ENCODE measurements at regions not wholly inside any gene's neighbourhood (a gene's known extent, or its start where the extent isn't known, plus 50 kb on each side); places are given as distances from the start of the nearest gene placed in this dataset.
A peak's percentile ranks its signal among the peaks of the same experiment; 100 is the strongest.

DNA sequence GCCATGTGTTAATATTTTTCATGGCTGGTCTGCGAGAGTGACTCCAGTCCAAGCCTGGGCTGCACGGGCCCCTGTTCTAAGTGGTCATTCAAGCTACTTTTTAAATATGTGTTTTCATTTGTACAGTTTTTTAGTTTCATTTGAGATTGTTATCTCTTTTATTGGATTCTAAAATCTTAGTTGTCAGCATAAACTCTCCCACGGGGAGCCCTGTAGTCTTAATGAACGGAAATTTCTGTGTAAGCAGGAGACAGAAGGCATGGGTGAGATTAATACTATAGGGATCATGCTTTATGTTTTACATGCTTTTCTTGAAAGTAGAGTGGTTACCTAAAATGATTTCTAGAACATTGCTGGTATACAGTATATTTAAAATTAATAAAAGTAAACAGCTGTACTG is 373.1 kb upstream of the SLCO3A1 start:
- no peaks in the 10 kb centered on the region for H3K36me3 Mint-ChIP-seq
- peaks cover 74% of the 10 kb centered on the region for H3K4me1 Mint-ChIP-seq
- H3K27ac Mint-ChIP-seq: no peak overlapping the region
- no peaks in the 10 kb centered on the region for H3K9me3 Mint-ChIP-seq
- H3K4me3 Mint-ChIP-seq: no peak overlapping the region
- H3K27me3 Mint-ChIP-seq: no peaks in the 10 kb centered on the region

GRCh38 chr15:91482799-91483198 is 370.7 kb upstream of the SLCO3A1 start:
- H3K9me3 Mint-ChIP-seq: no peaks in the 10 kb centered on the region
- peak overlapping the region; percentile 16 for H3K4me3 Mint-ChIP-seq
- H3K27ac Mint-ChIP-seq: peak overlapping the region; percentile 72
- no peaks in the 10 kb centered on the region for H3K27me3 Mint-ChIP-seq
- peaks cover 77% of the 10 kb centered on the region for H3K4me1 Mint-ChIP-seq
- H3K36me3 Mint-ChIP-seq: peaks cover 3% of the 10 kb centered on the region

- Mint-ChIP-seq H3K27ac (no peak overlapping the region), H3K9me3 (peaks cover 1% of the 10 kb centered on the region), H3K4me1 (peaks cover 67% of the 10 kb centered on the region), H3K4me3 (no peak overlapping the region), H3K36me3 (peaks cover 3% of the 10 kb centered on the region), H3K27me3 (no peaks in the 10 kb centered on the region)
Measured at GRCh38 chr15:91484141-91484540, 369.4 kb upstream of the SLCO3A1 start.

GRCh38 chr15:91488452-91488851 is 365.1 kb upstream of the SLCO3A1 start:
- H3K4me1 Mint-ChIP-seq: peaks cover 27% of the 10 kb centered on the region
- no peaks in the 10 kb centered on the region for H3K27me3 Mint-ChIP-seq
- no peak overlapping the region for H3K27ac Mint-ChIP-seq
- H3K4me3 Mint-ChIP-seq: no peak overlapping the region
- H3K36me3 Mint-ChIP-seq: peaks cover 3% of the 10 kb centered on the region
- H3K9me3 Mint-ChIP-seq: peaks cover 5% of the 10 kb centered on the region

DNA sequence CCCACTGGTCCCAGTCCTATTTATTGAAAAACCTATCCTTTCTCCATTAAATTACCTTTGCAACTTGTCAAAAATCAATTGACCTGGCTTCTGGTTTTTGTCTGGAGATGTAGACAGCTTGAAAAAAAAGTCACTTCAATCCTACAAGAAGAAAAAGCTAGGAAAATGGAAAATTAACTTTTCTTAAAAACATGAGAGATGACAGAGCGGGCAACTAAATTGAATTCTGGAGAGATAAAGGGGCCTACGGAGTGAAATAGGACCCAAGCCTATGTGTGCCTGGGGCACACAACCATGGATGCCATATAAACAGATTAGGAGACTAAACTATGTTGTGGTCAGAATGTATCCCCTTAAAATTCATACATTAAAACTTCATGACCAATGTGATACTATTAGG is 363.3 kb upstream of the SLCO3A1 start:
- Mint-ChIP-seq H3K9me3 (peaks cover 5% of the 10 kb centered on the region), H3K4me3 (no peak overlapping the region), H3K27ac (no peak overlapping the region), H3K27me3 (no peaks in the 10 kb centered on the region), H3K4me1 (peaks cover 9% of the 10 kb centered on the region), H3K36me3 (peaks cover 3% of the 10 kb centered on the region)

DNA sequence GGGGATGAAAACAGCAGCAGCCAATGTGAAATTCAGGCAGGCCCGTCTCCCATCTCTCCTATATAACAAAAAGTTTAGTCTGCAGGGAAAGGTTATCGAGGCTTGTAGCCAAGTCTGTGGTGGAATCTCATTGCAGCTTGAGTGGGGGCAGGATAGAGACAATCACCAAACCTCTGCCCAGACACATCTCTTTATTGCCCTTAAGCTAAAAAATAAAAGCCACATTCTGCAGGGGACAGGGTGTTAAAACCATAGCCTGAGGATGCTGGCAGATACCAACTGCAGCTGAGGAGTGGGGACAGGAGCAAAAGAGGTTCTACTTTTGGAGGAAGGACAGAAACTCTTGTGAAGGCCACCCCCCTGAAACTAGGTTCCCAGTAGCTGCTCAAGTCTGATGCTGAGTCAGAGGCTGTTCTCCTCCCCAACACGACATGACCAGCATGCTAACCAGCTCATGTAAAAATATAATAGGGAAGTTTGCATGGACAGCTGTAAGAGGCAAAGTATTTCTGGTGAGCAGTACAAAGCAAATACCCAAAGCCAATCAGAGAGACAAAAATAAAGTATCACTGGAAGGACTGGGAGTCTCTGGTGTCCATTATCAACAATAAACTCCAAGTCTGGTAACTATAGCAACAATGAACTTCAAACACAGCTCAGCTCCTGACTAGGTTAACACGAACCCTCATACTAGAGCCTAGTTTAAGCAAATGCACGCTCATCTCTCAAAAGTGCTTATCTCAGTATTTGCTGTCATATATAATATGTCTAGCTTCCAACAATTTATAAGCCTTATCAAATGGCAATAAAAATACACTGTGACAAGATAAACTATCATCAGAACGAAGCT is 362.2 kb upstream of the SLCO3A1 start:
- Mint-ChIP-seq H3K4me3 (no peak overlapping the region), H3K36me3 (peaks cover 3% of the 10 kb centered on the region), H3K4me1 (no peaks in the 10 kb centered on the region), H3K27me3 (no peaks in the 10 kb centered on the region), H3K27ac (no peak overlapping the region), H3K9me3 (peaks cover 5% of the 10 kb centered on the region)

- Mint-ChIP-seq H3K27me3 (no peaks in the 10 kb centered on the region), H3K36me3 (no peaks in the 10 kb centered on the region), H3K9me3 (no peaks in the 10 kb centered on the region), H3K27ac (no peak overlapping the region), H3K4me1 (peaks cover 7% of the 10 kb centered on the region), H3K4me3 (no peak overlapping the region)
Measured at GRCh38 chr15:91496754-91497691, 356.5 kb upstream of the SLCO3A1 start.

DNA sequence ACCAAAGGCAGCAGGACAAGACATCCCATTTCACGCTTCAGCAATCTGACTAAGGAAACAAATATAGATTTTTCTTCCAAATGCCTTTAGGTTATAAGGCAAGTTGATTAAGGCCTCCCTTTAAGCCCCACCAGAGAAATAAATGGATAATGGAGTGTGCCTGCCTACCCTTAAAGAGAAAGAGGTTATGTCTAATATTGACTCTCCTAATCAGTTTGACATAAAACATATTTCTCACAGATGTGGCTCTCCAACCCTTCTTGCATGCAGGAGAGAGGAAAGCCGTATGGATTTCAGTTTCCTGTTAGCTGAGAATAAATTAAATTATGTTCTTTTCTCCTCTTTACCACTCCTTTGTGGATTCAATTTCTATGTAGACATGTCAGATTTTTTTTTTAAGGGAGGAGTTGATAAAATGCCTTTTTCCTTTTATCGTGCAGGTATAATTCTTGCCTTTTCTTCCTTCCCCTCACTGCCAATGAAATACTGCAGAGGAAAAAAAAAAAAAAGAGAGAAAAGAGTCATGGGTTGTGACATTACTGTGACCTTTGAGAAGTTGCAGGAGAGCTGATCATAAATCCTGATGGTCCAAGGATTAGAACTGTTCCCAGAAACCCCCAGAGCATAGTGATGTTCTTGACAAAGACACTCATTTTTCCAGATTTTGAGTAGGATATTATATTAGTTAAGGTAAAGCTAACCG is 355.3 kb upstream of the SLCO3A1 start:
- no peaks in the 10 kb centered on the region for H3K36me3 Mint-ChIP-seq
- H3K4me3 Mint-ChIP-seq: no peak overlapping the region
- peaks cover 7% of the 10 kb centered on the region for H3K4me1 Mint-ChIP-seq
- H3K9me3 Mint-ChIP-seq: no peaks in the 10 kb centered on the region
- no peaks in the 10 kb centered on the region for H3K27me3 Mint-ChIP-seq
- no peak overlapping the region for H3K27ac Mint-ChIP-seq

GRCh38 chr15:91498749-91499062 is 354.8 kb upstream of the SLCO3A1 start:
- H3K4me1 Mint-ChIP-seq: peaks cover 7% of the 10 kb centered on the region
- no peaks in the 10 kb centered on the region for H3K36me3 Mint-ChIP-seq
- no peaks in the 10 kb centered on the region for H3K9me3 Mint-ChIP-seq
- no peaks in the 10 kb centered on the region for H3K27me3 Mint-ChIP-seq
- H3K27ac Mint-ChIP-seq: no peak overlapping the region
- no peak overlapping the region for H3K4me3 Mint-ChIP-seq

- no peaks in the 10 kb centered on the region for H3K27me3 Mint-ChIP-seq
- H3K36me3 Mint-ChIP-seq: no peaks in the 10 kb centered on the region
- H3K9me3 Mint-ChIP-seq: no peaks in the 10 kb centered on the region
- H3K4me3 Mint-ChIP-seq: no peak overlapping the region
- no peak overlapping the region for H3K27ac Mint-ChIP-seq
- H3K4me1 Mint-ChIP-seq: peaks cover 7% of the 10 kb centered on the region
Measured at GRCh38 chr15:91499774-91500383, 353.6 kb upstream of the SLCO3A1 start.

GRCh38 chr15:91508633-91509032 is 344.9 kb upstream of the SLCO3A1 start:
- no peaks in the 10 kb centered on the region for H3K9me3 Mint-ChIP-seq
- H3K4me1 Mint-ChIP-seq: peaks cover 11% of the 10 kb centered on the region
- no peak overlapping the region for H3K27ac Mint-ChIP-seq
- no peaks in the 10 kb centered on the region for H3K27me3 Mint-ChIP-seq
- H3K4me3 Mint-ChIP-seq: no peak overlapping the region
- H3K36me3 Mint-ChIP-seq: no peaks in the 10 kb centered on the region

DNA sequence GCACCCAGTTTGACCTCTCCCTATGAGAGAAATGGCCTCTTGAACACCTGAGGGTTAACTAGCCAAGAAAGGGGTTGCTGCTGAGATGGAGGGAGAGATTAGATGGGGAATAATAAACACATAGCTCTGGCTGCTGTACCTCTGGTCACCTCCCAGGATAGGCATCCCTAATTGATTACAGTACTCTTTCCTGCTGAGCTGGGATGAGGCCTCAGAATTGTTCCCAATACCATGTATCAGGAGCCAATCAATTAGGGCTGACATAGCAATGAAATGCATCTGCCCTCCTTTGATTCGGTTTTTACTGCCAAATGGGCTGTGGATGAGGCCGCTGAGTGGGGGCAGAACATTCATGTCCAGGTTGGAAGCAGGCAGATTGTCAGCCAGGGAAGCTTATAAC is 339.4 kb upstream of the SLCO3A1 start:
- H3K9me3 Mint-ChIP-seq: no peaks in the 10 kb centered on the region
- peaks cover 7% of the 10 kb centered on the region for H3K4me1 Mint-ChIP-seq
- no peak overlapping the region for H3K4me3 Mint-ChIP-seq
- no peaks in the 10 kb centered on the region for H3K27me3 Mint-ChIP-seq
- H3K27ac Mint-ChIP-seq: no peak overlapping the region
- H3K36me3 Mint-ChIP-seq: no peaks in the 10 kb centered on the region

DNA sequence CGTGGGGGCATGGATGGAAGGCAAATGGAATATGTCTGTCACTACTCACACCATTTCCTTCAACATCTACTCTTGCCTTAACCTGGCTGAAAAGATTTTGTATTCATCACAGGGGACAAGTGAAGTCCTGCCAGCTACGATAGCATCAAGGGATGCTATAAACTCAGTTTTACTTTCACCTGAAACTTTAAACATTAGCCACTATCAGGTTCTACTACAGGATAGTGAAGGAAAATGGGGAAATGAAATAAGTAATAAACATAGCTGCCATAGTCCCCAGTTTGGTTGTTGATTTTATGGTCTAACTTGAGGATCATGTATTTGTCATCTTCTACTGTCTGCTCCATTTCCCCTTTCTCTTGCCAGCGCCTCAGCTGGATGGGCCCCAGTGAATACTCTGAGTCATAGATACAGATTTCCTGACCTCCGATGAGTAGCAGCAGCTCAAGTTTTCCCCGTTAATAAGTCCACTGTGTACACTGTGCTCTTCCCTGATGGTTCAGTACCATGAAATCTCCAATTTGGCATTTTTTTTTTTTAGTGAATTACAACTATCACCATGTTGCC is 338.2 kb upstream of the SLCO3A1 start:
- H3K36me3 Mint-ChIP-seq: no peaks in the 10 kb centered on the region
- H3K27ac Mint-ChIP-seq: no peak overlapping the region
- H3K9me3 Mint-ChIP-seq: no peaks in the 10 kb centered on the region
- no peak overlapping the region for H3K4me3 Mint-ChIP-seq
- H3K4me1 Mint-ChIP-seq: peaks cover 7% of the 10 kb centered on the region
- no peaks in the 10 kb centered on the region for H3K27me3 Mint-ChIP-seq

- no peak overlapping the region for H3K4me3 Mint-ChIP-seq
- H3K4me1 Mint-ChIP-seq: peaks cover 8% of the 10 kb centered on the region
- no peaks in the 10 kb centered on the region for H3K27me3 Mint-ChIP-seq
- H3K36me3 Mint-ChIP-seq: no peaks in the 10 kb centered on the region
- H3K27ac Mint-ChIP-seq: no peak overlapping the region
- H3K9me3 Mint-ChIP-seq: no peaks in the 10 kb centered on the region
Measured at GRCh38 chr15:91516866-91517265, 336.6 kb upstream of the SLCO3A1 start.
